Islet precursor cell (in vitro differentiated cells): ENCODE measurements at regions not wholly inside any gene's neighbourhood (a gene's known extent, or its start where the extent isn't known, plus 50 kb on each side); places are given as distances from the start of the nearest gene placed in this dataset.

Experiments
- DNase-seq: peaks from one replicate; pipeline ENCODE4 v3.0.0-alpha.2; 2018

GRCh38 chr9:82332018-82332773, 343.6 kb downstream of the SPATA31D1 start:
- peak; percentile 70 for DNase-seq

DNA sequence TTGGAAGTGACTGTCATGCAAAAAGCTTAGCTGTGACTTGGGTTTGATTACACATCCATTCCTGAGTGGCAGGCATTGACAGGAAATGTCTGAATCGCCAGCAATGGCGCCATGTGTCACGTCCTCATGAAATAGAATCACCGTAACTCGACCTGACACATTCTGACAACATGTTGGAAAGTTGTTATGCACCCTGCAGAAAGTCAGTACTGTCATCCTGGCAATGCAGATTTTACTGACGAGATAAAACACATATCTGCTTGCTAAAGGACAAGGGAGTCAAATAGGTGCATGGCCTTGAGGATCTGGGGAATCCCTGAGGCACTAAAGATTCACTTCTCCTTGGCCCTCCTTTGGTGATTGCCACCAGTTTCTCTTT, 344.2 kb downstream of the SPATA31D1 start:
- peak; percentile 56 for DNase-seq

DNA sequence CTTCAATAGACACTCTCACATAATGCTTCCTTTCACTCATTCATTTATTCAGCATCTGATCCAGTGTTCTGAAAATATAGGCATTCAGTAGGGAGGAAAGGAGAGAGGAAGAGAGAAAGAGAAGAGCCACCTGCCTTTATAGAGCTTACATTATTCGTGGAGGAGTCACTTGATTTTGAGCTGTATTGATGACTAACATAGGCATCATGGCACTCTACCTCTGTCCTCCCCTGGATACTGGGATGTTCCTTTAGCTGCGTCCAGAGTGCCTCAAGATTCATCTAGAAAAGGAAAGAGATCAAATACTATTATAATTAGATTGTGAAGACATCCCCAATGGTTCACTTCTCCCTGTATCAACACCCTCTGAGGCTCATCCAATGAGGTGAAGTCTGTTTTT, 345.1 kb downstream of the SPATA31D1 start:
- DNase-seq, result no peak

DNA sequence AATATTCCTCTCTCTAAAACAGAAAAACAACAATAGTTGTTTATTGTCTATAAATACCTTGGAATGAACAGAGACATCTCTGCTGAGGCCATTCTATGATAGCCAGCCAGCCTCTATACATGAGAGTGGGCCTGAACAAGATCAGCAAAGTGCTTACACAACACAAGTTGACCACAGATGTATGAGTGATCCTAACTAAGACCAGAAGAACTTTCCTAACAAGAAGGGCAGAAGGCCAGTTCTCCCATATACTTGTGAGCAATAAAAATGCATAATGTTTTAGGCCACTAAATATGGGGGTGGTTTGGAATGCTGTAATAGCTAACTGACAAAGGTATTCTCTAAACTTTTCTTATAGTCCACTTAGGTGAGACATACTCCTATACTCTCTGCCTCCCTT, 345.7 kb downstream of the SPATA31D1 start:
- no peak for DNase-seq

- DNase-seq, result no peak
Measured at GRCh38 chr9:82337351-82337750, 348.8 kb downstream of the SPATA31D1 start.

- no peak for DNase-seq
Measured at GRCh38 chr9:82342046-82342445, 353.5 kb downstream of the SPATA31D1 start.

- DNase-seq, result no peak
Measured at GRCh38 chr9:82346040-82346439, 357.5 kb downstream of the SPATA31D1 start.

GRCh38 chr9:82353631-82354278, 365.2 kb downstream of the SPATA31D1 start:
- DNase-seq, result no peak

DNA sequence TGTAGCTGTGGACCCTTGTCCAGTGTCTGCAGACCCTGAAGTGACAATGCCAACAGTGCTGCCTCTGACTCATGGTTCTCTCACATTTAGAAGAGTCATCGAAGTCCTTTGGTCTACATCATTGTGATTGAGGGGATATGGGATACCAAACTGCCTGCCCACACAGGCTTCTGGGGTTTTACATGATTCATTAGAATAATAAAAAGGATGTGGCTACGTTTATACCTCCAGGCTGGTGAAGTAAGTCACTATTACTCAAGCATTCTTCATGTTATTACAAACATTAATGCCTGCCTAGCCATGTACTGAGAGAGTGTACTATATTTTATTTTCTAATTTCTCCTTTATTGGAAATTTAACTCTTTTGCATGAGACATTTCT, 365.7 kb downstream of the SPATA31D1 start:
- DNase-seq, result no peak

GRCh38 chr9:82356131-82356530, 367.6 kb downstream of the SPATA31D1 start:
- DNase-seq, result no peak

DNA sequence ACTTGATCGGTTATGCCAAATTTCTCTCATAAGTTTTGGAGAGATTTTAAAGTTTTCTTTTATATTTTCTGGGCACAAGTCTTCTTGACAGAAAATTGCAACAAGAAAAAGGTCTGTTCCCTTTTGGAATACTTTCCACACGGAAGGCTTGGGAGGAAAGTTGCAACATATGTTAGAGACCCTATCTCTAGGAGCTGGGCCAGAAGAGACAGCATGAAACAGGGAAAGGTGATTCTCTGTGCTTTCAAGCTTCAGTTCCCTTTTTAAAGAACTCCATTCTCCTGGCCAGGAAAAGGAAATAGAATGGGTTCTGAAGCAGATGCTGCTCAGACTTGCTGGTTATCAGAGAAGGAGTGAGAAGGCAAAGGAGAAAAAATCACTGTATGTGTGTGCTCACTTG, 368.3 kb downstream of the SPATA31D1 start:
- no peak for DNase-seq

GRCh38 chr9:82363198-82363597, 374.6 kb downstream of the SPATA31D1 start:
- no peak for DNase-seq

- DNase-seq, result no peak
Measured at GRCh38 chr9:82363682-82364081, 375.1 kb downstream of the SPATA31D1 start.

GRCh38 chr9:82367016-82367415, 378.4 kb downstream of the SPATA31D1 start:
- no peak for DNase-seq

GRCh38 chr9:82367929-82368328, 379.4 kb downstream of the SPATA31D1 start:
- DNase-seq, result no peak

GRCh38 chr9:82369251-82369945, 380.8 kb downstream of the SPATA31D1 start:
- no peak for DNase-seq

GRCh38 chr9:82375041-82375440, 386.5 kb downstream of the SPATA31D1 start:
- DNase-seq, result no peak

- no peak for DNase-seq
Measured at GRCh38 chr9:82376677-82377232, 388.2 kb downstream of the SPATA31D1 start.

- peak; percentile 51 for DNase-seq
Measured at GRCh38 chr9:82382887-82383616, 394.5 kb downstream of the SPATA31D1 start.

DNA sequence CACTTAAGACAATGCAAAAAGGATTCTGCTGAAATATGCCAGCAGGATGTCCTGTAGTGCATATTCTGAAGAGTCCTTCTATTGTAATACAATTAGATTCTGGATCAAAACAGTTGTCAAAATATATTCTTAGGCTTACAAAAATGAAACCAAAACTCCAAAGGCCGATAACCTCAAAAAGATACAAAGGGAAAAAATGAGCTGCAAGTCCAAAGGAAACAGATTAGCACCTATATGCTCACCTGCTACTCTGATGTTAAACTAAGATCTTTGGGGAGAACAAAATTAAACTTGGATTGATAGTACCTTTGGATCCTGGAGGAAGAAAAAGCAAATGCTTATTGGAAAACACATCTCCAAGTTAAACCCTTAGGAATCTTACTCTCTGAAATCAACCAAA, 397.1 kb downstream of the SPATA31D1 start:
- no peak for DNase-seq

- DNase-seq, result no peak
Measured at GRCh38 chr9:82397534-82397933, 409.0 kb downstream of the SPATA31D1 start.

GRCh38 chr9:82404196-82404870, 415.8 kb downstream of the SPATA31D1 start:
- no peak for DNase-seq
